ENCODE measurements at regions not wholly inside any gene's neighbourhood (a gene's known extent, or its start where the extent isn't known, plus 50 kb on each side); places are given as distances from the start of the nearest gene placed in this dataset.

- TF ChIP-seq, protein P1, sequence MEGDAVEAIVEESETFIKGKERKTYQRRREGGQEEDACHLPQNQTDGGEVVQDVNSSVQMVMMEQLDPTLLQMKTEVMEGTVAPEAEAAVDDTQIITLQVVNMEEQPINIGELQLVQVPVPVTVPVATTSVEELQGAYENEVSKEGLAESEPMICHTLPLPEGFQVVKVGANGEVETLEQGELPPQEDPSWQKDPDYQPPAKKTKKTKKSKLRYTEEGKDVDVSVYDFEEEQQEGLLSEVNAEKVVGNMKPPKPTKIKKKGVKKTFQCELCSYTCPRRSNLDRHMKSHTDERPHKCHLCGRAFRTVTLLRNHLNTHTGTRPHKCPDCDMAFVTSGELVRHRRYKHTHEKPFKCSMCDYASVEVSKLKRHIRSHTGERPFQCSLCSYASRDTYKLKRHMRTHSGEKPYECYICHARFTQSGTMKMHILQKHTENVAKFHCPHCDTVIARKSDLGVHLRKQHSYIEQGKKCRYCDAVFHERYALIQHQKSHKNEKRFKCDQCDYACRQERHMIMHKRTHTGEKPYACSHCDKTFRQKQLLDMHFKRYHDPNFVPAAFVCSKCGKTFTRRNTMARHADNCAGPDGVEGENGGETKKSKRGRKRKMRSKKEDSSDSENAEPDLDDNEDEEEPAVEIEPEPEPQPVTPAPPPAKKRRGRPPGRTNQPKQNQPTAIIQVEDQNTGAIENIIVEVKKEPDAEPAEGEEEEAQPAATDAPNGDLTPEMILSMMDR (conservative IDR thresholded peaks at IDR 0.05 in 1 of 2, IDR thresholded peaks at IDR 0.05 in 1 of 2; ENCODE audit: low read depth in 1 of 2, low read length in 2 of 2) = peak; percentile 60 to 70
- TF ChIP-seq EZH2 (IDR thresholded peaks at IDR 0.05; ENCODE audit: low read length, missing control alignments) = no peak
Observed at GRCh38 chr5:44952376-44952775, 143.6 kb downstream of the MRPS30 start.
